Left lung (tissue), 4 donors: ENCODE measurements at regions not wholly inside any gene's neighbourhood (a gene's known extent, or its start where the extent isn't known, plus 50 kb on each side); places are given as distances from the start of the nearest gene placed in this dataset.
A peak's percentile ranks its signal among the peaks of the same experiment; 100 is the strongest.

Source experiments
- ATAC-seq: fragments of 200-7000 bp; cut with Tn5 transposase; one replicate; pipeline ENCODE4 v1.9.1; 2020; ENCODE audit warnings: moderate library complexity
- DNase-seq, 4 donors: peaks; one replicate each; pipeline ENCODE4 v3.0.0-alpha.2; 2013 to 2020
- H3K27ac ChIP-seq, 2 donors: fragments of 200-600 bp; sonication (generic) in 1 of 2; one replicate each; pipeline versions ENCODE4 v1.5.0 to v1.8.0; 2020 to 2021
- H3K27me3 ChIP-seq, 2 donors: fragments of 200-600 bp; sonication (generic) in 1 of 2; one replicate each; pipeline versions ENCODE4 v1.5.0 to v1.8.0; 2020 to 2021
- H3K36me3 ChIP-seq, 2 donors: fragments of 200-600 bp; sonication (generic) in 1 of 2; one replicate each; pipeline versions ENCODE4 v1.5.0 to v1.8.0; 2020 to 2021
- H3K4me1 ChIP-seq, 2 donors: fragments of 200-600 bp; one replicate each; pipeline ENCODE4 v1.8.0; 2021
- H3K4me3 ChIP-seq, 2 donors: fragments of 200-600 bp; sonication (generic) in 1 of 2; one replicate each; pipeline versions ENCODE4 v1.5.0 to v1.8.0; 2020 to 2021; ENCODE audit warnings: mild to moderate bottlenecking in 1 of 2
- H3K9me3 ChIP-seq, 2 donors: fragments of 200-600 bp; sonication (generic) in 1 of 2; one replicate each; pipeline versions ENCODE4 v1.5.0 to v1.8.0; 2020 to 2021
- CTCF ChIP-seq, 2 donors: fragments of 200-600 bp; sonication (generic) in 1 of 2; IDR thresholded peaks; one replicate each; pipeline versions ENCODE4 v1.5.0 to v1.8.0; 2021; ENCODE audit warnings: antibody characterized with exemption in 2 of 2
- intact Hi-C, 2 donors: fragments of 100-400 bp; cut with DNase I; formaldehyde crosslinking; loops; one replicate each; pipeline versions ENCODE4 v1.11.2 to v1.14.2; 2022
- donor health status: DM: no; HTN: yes; CAD: no.
- donor health status: DM: no; HTN: no; CAD: no.

- peaks cover 21 to 44% of the 10 kb centered on the region in 2 donors for H3K4me1 ChIP-seq
- H3K27me3 ChIP-seq, result no peaks in the 10 kb centered on the region
- no peak for TF ChIP-seq CTCF (IDR thresholded peaks at IDR 0.05)
- intact Hi-C loops, result no loop called here
- ATAC-seq (no peak), DNase-seq (peak in 1 of 4 donors; percentile 32)
- H3K4me3 ChIP-seq, result no peak overlapping the region
- no peak overlapping the region for H3K27ac ChIP-seq
- no peaks in the 10 kb centered on the region for H3K36me3 ChIP-seq
- no peaks in the 10 kb centered on the region for H3K9me3 ChIP-seq
Observed at GRCh38 chr17:77314601-77315000, 173.8 kb downstream of the SEC14L1 start.

- ATAC-seq (no peak), DNase-seq (peak in 1 of 4 donors; percentile 22)
- H3K9me3 ChIP-seq, result no peaks in the 10 kb centered on the region
- no peak for TF ChIP-seq CTCF (IDR thresholded peaks at IDR 0.05)
- peak overlapping the region in 1 of 2 donors; percentile 74 for H3K27ac ChIP-seq
- H3K4me3 ChIP-seq, result no peak overlapping the region
- H3K27me3 ChIP-seq, result no peaks in the 10 kb centered on the region
- intact Hi-C loops, result no loop called here
- H3K36me3 ChIP-seq, result no peaks in the 10 kb centered on the region
- H3K4me1 ChIP-seq, result peaks cover 23 to 45% of the 10 kb centered on the region in 2 donors
Observed at GRCh38 chr17:77315010-77315409, 174.2 kb downstream of the SEC14L1 start.

- Histone ChIP-seq H3K27ac (peak overlapping the region; percentile 65 to 74), H3K4me1 (peaks cover 23 to 52% of the 10 kb centered on the region in 2 donors), H3K4me3 (no peak overlapping the region), H3K36me3 (no peaks in the 10 kb centered on the region), H3K27me3 (no peaks in the 10 kb centered on the region), H3K9me3 (no peaks in the 10 kb centered on the region)
- TF ChIP-seq CTCF (IDR thresholded peaks at IDR 0.05), result no peak
- intact Hi-C loops, result no loop called here
- ATAC-seq (no peak), DNase-seq (peak in 2 of 4 donors; percentile 63 to 87)
Observed at GRCh38 chr17:77315551-77316190, 174.9 kb downstream of the SEC14L1 start.

- H3K4me1 ChIP-seq, result peaks cover 24 to 57% of the 10 kb centered on the region in 2 donors
- no peaks in the 10 kb centered on the region for H3K36me3 ChIP-seq
- no peaks in the 10 kb centered on the region for H3K27me3 ChIP-seq
- H3K9me3 ChIP-seq, result no peaks in the 10 kb centered on the region
- peak overlapping the region; percentile 65 to 74 for H3K27ac ChIP-seq
- ATAC-seq (peak; percentile 60), DNase-seq (peak in 2 of 4 donors; percentile 77 to 82)
- no peak for TF ChIP-seq CTCF (IDR thresholded peaks at IDR 0.05)
- H3K4me3 ChIP-seq, result no peak overlapping the region
- intact Hi-C loops, result no loop called here
Observed at GRCh38 chr17:77316191-77316641, 175.4 kb downstream of the SEC14L1 start.

- Histone ChIP-seq H3K4me1 (peaks cover 29 to 62% of the 10 kb centered on the region in 2 donors), H3K36me3 (no peaks in the 10 kb centered on the region), H3K27ac (peak overlapping the region in 1 of 2 donors; percentile 74), H3K27me3 (no peaks in the 10 kb centered on the region), H3K9me3 (no peaks in the 10 kb centered on the region), H3K4me3 (no peak overlapping the region)
- no peak for TF ChIP-seq CTCF (IDR thresholded peaks at IDR 0.05)
- intact Hi-C loops, result no loop called here
- ATAC-seq (no peak), DNase-seq (peak in 1 of 4 donors; percentile 18)
Observed at GRCh38 chr17:77316651-77317050, 175.9 kb downstream of the SEC14L1 start.
